Amniotic epithelial cell (primary cell): ENCODE measurements at regions not wholly inside any gene's neighbourhood (a gene's known extent, or its start where the extent isn't known, plus 50 kb on each side); places are given as distances from the start of the nearest gene placed in this dataset.

Experiments used
- DNase-seq: peaks from one replicate; pipeline ENCODE4 v3.0.0-alpha.2; 2010; ENCODE audit warnings: low read depth

DNA sequence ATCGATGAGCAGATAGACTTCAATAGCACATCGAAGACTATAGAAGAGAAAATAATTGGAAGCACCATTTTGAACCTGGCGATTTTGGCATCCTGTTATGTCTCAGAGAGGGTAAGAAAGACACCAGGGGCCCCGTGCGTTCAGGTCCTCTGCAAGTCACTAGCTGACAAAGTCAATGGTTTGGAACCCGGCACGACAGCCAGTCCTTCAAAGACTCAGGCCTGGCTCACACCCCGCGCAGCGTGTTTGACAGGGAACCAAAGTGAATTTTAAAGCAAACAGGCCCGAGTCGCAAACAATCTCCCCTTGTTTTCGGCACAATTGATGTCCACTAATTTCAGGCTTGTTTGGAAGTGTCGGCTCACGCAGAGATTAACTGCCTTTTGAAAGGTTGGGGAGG, 716.6 kb downstream of the BRD1 start:
- DNase-seq, result no peak

DNA sequence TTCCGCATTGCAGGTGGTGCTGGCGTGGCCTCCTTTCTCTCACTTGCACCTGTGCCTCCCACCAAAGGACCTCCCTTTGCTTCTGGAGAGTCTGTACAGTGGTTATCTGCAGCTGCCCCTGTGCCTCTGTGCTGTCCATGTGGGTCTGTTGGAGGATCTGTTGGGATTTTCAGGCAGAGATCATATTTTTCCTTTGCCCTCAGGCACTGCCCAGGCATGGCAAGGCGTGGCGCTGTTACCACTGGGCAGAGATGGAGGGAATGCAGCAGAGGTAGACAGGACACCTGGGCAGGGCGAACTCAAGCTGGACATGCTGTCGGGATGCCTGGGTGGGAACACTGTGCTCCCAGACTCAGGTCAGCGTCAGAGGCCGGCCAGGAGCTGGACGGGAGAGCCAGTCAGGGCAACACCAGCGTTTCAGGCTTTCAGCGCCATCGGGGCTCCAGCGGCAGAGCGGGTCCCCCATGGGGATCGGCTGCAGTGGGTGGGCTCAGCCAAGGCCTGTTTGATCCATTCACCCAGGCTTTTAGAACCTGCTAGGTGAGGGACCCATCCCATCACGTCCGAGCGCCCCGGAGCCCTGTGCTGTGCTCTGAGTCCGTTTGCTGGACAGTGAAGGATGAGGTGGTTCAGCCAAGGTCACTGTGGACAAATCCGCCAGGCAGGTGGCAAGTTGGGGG, 718.9 kb downstream of the BRD1 start:
- DNase-seq, result no peak

DNA sequence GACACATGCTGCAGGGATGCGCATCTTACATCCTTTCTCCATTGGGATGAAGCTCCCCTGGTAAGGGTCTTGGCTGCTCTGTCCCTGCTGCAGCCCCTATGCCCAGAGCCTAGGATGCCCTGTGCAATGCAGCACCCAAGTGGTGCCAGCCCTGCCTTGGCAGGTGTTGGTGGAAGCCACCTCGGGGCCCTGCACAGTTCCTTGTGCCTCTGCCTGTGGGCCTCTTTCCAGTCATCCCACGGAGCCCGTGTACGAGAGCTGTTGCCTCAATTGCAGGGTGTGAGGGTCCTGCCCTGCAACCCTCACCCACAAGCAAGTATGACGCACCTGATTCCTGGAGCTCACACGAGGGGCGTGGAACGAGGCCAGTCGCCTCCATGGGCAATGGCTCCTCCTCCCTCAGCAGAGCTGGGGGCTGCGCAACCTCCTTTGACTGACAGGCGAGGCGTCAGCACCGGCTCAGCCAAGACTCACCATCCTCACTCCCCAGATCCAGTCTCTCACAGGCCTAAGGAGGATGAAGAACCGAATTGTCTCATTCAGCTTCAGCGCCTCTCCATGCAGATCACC, 719.6 kb downstream of the BRD1 start:
- no peak for DNase-seq

DNA sequence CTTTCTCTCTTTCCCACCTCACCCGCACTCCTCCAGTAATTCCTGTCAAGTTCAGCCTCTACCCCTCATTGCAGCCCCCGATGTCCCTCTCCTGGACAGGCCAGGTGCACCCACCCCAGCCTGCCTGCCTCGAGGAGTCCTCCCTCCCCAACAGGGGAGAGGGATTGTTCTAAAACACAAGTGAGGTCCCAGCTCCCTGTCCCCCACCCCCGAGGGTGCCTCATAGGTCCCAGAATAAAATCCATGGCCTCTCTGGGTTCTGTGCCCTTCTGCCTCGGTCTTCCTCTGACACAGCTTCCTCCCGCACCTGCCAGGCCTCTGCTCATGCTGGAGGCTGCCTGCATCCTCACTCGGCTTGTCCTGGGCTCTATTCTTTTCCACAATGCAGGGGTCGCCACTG, 720.1 kb downstream of the BRD1 start:
- no peak for DNase-seq

DNA sequence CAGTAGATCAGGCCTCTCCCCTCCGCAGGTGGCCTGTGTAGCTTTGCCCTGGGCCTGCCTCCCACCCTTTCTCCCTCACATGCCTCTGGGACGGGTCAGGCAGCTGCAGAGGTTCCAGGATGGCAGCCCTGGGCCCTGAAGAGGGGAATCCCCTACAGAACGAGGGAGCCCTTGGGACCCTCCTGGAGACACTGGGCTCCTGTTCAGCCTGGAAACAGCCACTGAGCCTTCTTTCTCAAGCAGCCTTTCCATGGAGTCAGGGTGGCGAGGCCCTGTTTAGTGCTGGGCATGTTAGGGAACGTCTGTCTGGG, 720.9 kb downstream of the BRD1 start:
- no peak for DNase-seq

DNA sequence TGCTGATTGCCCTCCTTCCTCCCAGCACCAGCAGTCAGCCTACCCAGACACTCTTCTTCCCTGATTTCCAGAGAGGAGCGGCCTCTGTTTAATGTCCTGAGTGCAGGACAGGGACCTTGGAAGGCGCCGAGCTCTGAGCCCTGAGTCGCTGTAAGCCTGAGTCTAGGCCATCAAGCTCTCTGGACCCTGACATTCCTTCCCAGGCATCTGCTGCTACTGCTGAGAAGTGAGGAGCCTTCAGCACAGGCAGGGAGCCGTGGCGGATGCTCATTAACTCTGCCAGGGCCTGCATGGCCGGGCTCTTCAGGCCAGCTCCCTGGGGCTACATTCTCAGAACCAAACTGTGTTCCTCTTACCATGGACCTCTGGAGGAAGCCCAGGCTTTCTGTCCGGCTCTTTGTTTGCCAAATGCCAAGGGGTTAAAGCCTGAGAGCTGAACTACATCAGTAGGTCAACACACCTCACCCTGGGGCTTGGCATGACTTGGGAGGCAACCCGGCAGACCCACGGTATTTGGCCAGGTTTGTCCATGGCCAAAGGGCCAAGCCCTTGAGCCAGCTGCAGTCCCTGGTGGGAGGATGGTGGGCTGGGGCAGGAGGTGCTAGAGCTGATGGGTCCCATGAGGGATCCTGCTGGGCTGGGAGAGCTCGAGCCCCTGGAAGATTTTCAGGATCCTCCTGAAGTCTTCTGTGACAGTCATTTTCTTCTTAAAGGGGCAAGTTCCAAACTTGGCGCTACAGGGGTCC, 721.4 kb downstream of the BRD1 start:
- no peak for DNase-seq

DNA sequence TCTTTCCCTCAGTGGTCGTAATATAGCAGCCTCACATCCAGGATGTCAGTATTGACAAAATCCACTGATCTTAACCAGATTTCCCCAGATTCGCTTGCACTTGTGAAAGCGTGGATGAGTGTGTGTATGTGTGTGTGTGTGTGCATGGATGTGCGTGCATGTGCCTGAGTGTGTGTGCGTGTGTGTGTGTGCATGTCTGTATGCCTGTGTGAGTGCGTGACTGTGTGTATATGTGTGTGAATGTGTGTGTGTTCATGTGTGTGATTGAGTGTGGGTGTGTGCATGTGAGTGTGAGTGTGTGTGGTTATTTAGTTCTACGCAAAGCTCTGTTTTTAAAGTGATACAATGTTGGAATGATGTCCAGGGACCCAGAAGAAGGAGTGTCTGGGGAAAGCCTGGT, 723.2 kb downstream of the BRD1 start:
- DNase-seq, result no peak

DNA sequence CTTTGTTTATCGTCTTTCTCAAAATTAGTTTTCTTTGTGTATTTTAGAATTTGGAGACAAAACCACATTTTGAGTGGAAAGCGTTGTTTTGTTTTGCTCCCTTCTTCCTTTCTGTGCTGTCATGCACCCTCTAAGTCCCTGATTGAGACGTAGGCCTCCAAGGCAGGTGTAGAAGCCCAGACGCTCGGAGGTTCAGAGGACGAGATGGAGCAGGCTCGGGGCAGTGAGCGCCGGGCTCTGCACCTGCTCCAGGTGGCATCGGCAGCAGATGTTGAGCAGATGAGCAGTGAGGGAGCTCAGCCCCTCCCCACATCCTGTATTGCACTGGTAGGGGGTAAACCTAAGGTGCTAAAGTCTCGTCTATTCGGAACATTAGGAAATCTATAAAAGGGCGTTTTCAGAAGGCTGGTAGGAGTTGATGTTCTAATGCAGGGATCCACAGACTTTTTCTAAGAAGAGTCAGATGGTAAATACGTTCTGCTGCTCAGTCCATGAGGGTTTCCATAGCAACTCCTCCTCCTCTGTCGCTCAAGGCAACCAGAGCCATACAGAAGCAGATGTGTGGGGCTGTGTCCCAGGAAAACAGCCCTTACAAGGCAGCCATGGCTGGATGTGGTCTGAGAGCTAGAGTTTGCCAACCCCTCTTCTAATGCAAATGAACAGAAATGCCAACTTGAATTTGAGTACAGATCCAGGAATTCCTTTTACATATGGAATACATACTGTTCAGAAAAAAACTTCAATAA, 724.2 kb downstream of the BRD1 start:
- no peak for DNase-seq

DNA sequence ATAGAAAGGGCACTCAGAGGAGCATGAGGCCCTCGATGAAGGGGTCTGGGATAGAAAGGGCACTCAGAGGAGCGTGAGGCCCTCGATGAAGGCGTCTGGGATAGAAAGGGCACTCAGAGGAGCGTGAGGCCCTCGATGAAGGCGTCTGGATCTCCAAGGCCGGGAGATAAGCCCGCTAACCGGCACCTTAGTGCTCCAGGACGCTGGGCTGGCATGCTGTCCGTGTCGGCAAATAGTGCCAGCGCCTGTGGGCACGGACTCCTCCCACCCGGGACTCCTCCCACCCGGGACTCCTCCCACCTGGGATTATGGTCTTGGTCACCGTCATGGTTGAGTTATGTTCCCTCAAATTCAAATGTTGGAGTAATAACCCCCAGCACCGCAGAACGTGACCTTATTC, 725.3 kb downstream of the BRD1 start:
- no peak for DNase-seq

DNA sequence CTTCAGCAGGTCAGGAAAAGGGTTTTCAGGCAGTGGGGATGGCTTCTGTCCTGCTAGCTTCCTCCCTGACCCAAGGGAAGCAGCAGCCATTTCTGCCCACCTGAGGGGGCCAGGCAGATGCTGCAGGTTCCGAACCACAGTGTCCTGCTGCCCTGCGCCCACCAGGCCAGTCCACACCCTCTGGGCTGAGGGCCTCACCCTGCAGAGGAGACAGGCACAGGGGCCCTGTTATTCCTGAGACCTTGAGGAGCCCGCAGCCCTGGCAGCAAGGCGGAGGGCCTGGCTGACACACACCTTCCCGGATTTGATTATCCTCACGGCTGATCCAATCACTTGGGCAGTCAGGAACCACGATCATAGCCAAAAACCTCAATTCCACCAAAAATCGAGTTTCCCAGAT, 725.8 kb downstream of the BRD1 start:
- DNase-seq, result no peak

DNA sequence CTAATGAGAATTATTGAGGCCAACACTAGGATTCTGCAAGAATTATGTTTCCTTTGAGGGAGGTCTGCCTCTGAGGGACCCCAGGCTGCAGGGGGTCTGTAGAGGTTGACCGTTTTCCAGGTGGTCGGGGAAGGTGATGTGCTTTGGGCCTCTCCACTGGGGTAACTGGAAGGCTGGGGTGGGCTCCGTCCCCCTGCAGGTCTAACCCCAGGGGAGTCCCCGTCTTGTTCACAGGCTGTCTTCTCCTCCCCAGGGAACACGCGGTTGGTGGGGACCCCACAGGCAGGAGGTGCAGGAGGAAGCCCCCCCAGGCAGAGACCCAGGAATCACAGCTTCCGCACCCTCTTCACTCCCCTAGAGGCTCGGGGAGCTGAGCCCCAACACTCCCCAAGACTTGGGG, 726.4 kb downstream of the BRD1 start:
- DNase-seq, result no peak

DNA sequence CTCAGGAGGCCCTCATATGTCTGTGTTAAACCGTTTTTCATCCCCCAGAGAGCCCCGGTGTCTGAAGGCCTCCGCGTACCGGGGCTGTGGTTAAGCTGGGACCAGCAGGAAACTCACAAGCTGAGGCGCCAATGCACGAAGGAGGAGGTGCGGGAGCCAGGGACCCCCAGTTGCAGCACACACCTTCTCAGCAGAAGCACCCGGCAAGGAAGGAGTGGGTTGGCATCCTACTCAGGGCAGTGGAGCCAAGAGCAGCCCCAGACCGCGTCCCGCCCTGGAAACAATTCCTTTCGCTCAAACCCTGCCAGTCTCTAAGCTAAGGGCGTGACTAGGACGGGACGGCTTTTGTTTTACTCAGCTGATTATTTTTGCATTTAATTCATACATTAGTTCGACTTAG, 726.9 kb downstream of the BRD1 start:
- DNase-seq, result no peak

DNA sequence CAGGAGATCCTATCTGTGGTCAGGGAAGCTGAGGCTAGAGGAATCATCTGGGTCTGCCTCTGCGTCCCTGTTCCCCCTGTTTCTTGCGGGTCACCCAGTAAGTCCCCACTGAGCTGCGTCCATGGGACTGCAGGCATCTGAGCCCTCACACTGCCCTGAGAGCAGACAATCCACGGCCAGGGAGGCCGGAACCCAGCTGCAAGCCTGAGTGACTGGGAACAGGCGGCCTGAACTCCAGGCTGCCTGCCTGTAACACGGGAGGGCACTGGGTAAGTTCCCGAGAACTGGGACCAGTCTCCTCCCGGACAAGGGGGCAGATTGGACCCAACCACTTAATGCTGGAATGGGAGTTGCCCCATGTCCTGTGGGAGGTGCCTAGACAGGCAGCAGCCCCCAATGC, 727.4 kb downstream of the BRD1 start:
- DNase-seq, result no peak

DNA sequence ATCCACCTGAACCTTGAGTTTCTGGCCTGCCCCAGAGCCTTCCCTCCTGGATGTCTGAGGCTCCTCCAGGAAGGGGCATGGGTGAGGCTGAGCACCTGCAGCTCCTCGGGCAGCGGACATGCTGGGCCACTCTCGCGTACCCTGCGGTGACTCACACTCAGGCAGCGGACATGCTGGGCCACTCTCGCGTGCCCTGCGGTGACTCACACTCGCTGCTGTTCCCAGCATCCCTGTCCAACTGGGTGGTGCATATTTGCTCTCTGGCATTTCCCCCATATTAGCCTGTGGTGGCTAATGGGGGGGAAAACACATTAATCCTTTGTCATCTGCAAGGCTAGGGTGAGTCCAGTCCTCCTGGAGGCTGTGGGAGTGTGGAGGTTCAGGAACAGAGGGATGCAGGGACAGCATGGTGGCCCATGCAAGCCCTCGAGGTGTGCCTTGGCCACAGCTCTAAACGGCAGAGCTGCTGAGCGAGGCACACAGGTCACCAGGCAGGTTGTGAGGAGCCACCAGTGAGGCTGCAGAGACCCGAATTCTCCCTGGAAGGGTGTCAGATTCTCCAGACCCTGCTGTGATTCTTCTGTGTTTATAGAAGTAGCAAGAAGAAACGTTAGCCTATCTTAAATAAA, 728.1 kb downstream of the BRD1 start:
- no peak for DNase-seq

DNA sequence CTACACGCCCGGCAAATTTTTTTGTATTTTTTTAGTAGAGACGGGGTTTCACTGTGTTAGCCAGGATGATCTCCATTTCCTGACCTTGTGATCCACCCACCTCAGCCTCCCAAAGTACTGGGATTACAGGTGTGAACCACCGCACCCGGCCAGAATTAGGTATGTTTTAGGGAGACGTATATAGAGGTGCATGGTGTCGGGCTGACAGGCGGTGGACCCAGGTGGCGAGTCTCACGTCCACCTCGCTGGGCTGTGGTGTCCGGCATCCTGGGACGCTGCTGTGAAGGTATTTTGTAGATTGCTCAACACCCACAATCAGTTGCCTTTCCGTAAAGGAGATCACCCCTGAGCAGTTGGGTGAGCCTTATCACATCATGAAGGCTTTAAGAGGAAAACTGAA, 728.6 kb downstream of the BRD1 start:
- no peak for DNase-seq

DNA sequence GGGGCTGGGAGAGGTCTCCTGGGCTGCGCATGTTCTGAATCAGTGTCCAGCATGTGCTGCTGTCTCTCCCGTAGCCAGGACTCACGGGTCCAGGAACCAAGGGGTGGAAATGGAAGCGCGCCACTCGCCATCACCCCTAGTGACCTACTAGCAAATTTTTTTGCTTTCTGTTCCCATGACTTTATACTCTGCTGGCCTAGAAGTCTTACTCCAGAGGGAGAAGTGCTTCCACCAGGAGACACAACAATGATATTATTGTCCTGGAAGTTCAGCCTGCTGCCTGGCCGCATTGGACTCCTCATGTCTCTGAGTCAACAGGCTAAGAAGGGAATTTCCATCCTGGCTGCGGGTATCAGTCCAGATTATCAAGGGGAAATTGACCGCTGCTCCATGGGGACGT, 729.7 kb downstream of the BRD1 start:
- no peak for DNase-seq

DNA sequence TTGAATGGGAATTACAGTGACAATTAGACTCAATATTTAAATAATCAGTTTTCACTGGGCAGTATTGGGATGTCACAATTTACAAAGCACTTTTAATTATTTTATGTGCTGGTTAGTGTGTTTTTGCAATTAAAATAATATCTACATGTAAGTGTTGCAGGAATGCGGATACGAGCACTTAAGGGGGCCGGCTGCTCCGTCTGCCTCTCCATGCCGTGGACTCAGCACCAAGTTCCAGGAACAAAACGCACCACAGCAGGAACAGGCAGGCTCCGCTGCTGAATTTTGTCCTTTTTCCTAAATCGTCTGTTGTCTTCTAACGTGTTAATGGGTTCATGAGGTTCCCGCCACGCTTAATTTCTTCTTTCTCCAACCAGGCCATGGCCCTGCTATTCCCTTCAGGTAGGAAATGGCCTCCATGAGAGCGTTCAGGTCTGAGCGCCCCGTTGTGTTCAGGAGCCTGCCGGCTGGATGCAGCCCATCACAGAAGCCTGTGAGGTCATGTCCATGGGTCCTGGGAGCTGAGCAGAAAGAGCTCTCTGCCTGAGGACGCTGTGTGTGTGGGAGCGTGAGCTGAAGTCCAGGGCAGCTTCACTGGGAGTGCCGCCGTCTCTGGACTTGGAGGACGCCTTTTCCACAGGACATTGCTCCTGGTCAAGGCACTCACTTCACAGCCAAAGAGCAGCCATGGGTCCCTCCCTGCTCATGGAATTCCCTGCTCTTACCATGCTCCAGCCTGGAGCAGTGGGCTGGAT, 730.3 kb downstream of the BRD1 start:
- DNase-seq, result no peak

DNA sequence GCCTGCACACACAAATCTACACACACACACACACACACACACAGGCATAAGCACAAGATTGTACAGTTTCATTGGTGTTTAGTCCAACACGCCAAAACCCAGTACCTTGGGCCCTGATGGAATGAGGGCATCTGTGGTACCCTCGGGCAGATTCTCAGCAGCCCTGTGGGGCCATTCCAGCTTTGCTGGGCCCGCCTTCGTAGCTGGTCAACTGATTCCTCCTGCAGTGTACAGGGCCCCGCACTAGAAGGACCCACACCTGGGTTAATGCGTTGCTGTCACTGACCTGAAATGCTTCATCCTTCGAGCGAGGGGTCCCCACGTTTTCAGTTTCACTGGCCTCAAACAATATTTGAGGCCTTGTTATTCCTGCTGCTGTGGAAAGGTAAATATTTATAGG, 731.2 kb downstream of the BRD1 start:
- no peak for DNase-seq

DNA sequence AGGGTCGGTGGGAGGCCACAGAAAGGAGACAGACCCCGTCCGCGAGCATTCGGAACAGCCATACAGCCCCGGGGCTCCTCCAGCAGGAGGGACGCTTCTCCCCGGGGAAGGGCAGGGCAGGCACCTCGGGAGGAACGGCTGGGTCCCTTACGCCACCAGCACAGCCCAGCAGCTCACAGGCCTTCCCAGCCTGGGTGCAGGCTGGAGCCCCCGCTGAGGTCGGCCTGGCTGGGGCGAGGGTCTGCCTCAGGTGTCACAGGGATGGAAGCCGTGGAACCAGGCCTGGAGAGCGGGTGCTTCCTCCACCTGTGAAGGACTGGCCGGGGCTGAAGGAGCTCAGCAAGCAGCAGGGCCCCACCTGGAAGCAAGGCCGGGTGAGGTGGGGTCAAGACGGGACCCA, 732.3 kb downstream of the BRD1 start:
- DNase-seq, result no peak

DNA sequence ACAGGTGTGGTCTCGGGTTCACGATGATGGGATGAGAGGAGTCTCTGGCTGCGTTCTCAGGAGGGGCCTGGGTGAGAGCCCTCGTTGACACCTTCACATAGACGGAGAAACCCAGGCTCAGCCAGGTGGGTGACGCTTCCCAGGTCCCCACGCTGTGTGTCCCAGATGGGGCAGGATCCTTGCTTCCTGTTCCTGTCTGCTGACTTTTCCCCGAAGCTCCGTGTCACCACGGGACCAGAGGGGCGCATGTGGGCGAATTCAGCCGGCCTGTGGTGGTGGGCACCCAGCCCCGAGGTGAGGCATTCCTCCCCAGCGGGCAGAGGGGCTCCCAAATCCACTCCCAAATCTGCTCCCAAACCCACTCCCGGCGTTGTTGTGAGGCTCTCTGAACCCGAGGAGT, 732.8 kb downstream of the BRD1 start:
- DNase-seq, result no peak

DNA sequence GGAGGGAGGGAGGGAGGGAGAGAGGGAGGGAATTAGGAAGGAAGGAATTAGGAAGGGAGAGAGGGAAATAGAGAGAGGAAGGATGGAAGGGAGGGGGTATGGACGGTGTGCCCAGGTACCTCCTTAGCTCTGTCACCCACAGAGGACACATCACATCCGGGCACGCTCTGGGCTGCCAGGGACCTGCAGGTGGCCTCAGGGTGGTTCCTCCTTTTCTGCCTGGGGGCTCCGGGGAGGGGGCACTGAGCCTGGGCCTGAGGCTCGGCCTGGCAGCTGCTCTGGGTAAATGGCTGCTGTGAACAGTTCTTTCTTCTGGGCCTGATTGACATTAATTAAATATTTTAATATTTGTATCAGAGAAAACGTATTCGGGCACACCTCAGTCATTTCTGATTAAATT, 733.5 kb downstream of the BRD1 start:
- no peak for DNase-seq
